Memory B cell (primary cell): ENCODE measurements at regions not wholly inside any gene's neighbourhood (a gene's known extent, or its start where the extent isn't known, plus 50 kb on each side); places are given as distances from the start of the nearest gene placed in this dataset.

Experiments used
- ATAC-seq: fragments of 150-1000 bp; cut with Tn5 transposase; 2 replicates; pipeline ENCODE4 v1.10.0; 2021; ENCODE audit warnings: low read depth, mild to moderate bottlenecking, moderate library complexity
- DNase-seq, 2 donors: peaks; one replicate each; pipeline ENCODE4 v3.0.0; 2022; ENCODE audit warnings: low spot score in 2 of 2
- H3K27ac Mint-ChIP-seq: one replicate; pipeline ENCODE4 v1.8.0; 2022; ENCODE audit warnings: mild to moderate bottlenecking, moderate library complexity, mixed read lengths
- H3K27me3 Mint-ChIP-seq: one replicate; pipeline ENCODE4 v1.8.0; 2022; ENCODE audit warnings: mixed read lengths
- H3K36me3 Mint-ChIP-seq: one replicate; pipeline ENCODE4 v1.8.0; 2022; ENCODE audit warnings: mild to moderate bottlenecking, mixed read lengths
- H3K4me1 Mint-ChIP-seq: one replicate; pipeline ENCODE4 v1.8.0; 2022; ENCODE audit warnings: mixed read lengths
- H3K4me3 Mint-ChIP-seq: one replicate; pipeline ENCODE4 v1.8.0; 2022; ENCODE audit warnings: mild to moderate bottlenecking, moderate library complexity, mixed read lengths
- H3K9me3 Mint-ChIP-seq: one replicate; pipeline ENCODE4 v1.8.0; 2022; ENCODE audit warnings: mixed read lengths

- H3K9me3 Mint-ChIP-seq = peaks cover 3% of the 10 kb centered on the region
- peaks cover 2% of the 10 kb centered on the region for H3K27me3 Mint-ChIP-seq
- ATAC-seq = no peak
- H3K27ac Mint-ChIP-seq = no peak overlapping the region
- no peak for DNase-seq
- H3K4me1 Mint-ChIP-seq = no peaks in the 10 kb centered on the region
- no peak overlapping the region for H3K4me3 Mint-ChIP-seq
- no peaks in the 10 kb centered on the region for H3K36me3 Mint-ChIP-seq
Measured at GRCh38 chr7:82567841-82568240, 124.3 kb upstream of the CACNA2D1 start.

GRCh38 chr7:82567356-82567755 is 123.8 kb upstream of the CACNA2D1 start:
- no peak overlapping the region for H3K27ac Mint-ChIP-seq
- H3K4me3 Mint-ChIP-seq = no peak overlapping the region
- DNase-seq (no peak), ATAC-seq (no peak)
- H3K36me3 Mint-ChIP-seq = no peaks in the 10 kb centered on the region
- H3K27me3 Mint-ChIP-seq = peaks cover 2% of the 10 kb centered on the region
- no peaks in the 10 kb centered on the region for H3K4me1 Mint-ChIP-seq
- H3K9me3 Mint-ChIP-seq = peaks cover 3% of the 10 kb centered on the region

- ATAC-seq = no peak
Measured at GRCh38 chr7:82566752-82567151, 123.2 kb upstream of the CACNA2D1 start.

GRCh38 chr7:82562716-82563404 is 119.3 kb upstream of the CACNA2D1 start:
- DNase-seq (no peak), ATAC-seq (no peak)
- Mint-ChIP-seq H3K36me3 (no peaks in the 10 kb centered on the region), H3K27me3 (no peaks in the 10 kb centered on the region), H3K4me1 (no peaks in the 10 kb centered on the region), H3K4me3 (no peak overlapping the region), H3K27ac (no peak overlapping the region), H3K9me3 (no peaks in the 10 kb centered on the region)

More at GRCh38 chr7:82566752-82567151, 123.2 kb upstream of the CACNA2D1 start:
- no peaks in the 10 kb centered on the region for H3K4me1 Mint-ChIP-seq
- H3K27me3 Mint-ChIP-seq = peaks cover 2% of the 10 kb centered on the region
- H3K9me3 Mint-ChIP-seq = peaks cover 3% of the 10 kb centered on the region
- no peak for DNase-seq
- H3K4me3 Mint-ChIP-seq = no peak overlapping the region
- H3K27ac Mint-ChIP-seq = no peak overlapping the region
- H3K36me3 Mint-ChIP-seq = no peaks in the 10 kb centered on the region

- H3K27me3 Mint-ChIP-seq = no peaks in the 10 kb centered on the region
- no peaks in the 10 kb centered on the region for H3K36me3 Mint-ChIP-seq
- no peak overlapping the region for H3K4me3 Mint-ChIP-seq
- H3K9me3 Mint-ChIP-seq = peaks cover 3% of the 10 kb centered on the region
- H3K27ac Mint-ChIP-seq = no peak overlapping the region
- DNase-seq (no peak), ATAC-seq (no peak)
- H3K4me1 Mint-ChIP-seq = no peaks in the 10 kb centered on the region
Measured at GRCh38 chr7:82559193-82559805, 115.7 kb upstream of the CACNA2D1 start.

- H3K4me1 Mint-ChIP-seq = no peaks in the 10 kb centered on the region
- H3K27me3 Mint-ChIP-seq = no peaks in the 10 kb centered on the region
Measured at GRCh38 chr7:82549616-82550285, 106.2 kb upstream of the CACNA2D1 start.

GRCh38 chr7:82548141-82548688 is 104.6 kb upstream of the CACNA2D1 start:
- Mint-ChIP-seq H3K4me3 (no peak overlapping the region), H3K4me1 (no peaks in the 10 kb centered on the region), H3K36me3 (no peaks in the 10 kb centered on the region), H3K27me3 (no peaks in the 10 kb centered on the region), H3K27ac (no peak overlapping the region), H3K9me3 (peaks cover 1% of the 10 kb centered on the region)
- DNase-seq (no peak), ATAC-seq (no peak)

More at GRCh38 chr7:82549616-82550285, 106.2 kb upstream of the CACNA2D1 start:
- DNase-seq = no peak
- no peak for ATAC-seq
- Mint-ChIP-seq H3K9me3 (peaks cover 1% of the 10 kb centered on the region), H3K36me3 (no peaks in the 10 kb centered on the region), H3K4me3 (no peak overlapping the region), H3K27ac (no peak overlapping the region)

- Mint-ChIP-seq H3K4me3 (no peak overlapping the region), H3K27ac (no peak overlapping the region), H3K4me1 (no peaks in the 10 kb centered on the region), H3K36me3 (no peaks in the 10 kb centered on the region), H3K9me3 (no peaks in the 10 kb centered on the region), H3K27me3 (no peaks in the 10 kb centered on the region)
- DNase-seq (no peak), ATAC-seq (no peak)
Measured at GRCh38 chr7:82542665-82543064, 99.1 kb upstream of the CACNA2D1 start.

GRCh38 chr7:82539969-82540368 is 96.4 kb upstream of the CACNA2D1 start:
- H3K4me3 Mint-ChIP-seq = no peak overlapping the region
- H3K36me3 Mint-ChIP-seq = no peaks in the 10 kb centered on the region
- H3K4me1 Mint-ChIP-seq = no peaks in the 10 kb centered on the region
- H3K27ac Mint-ChIP-seq = no peak overlapping the region
- H3K9me3 Mint-ChIP-seq = peaks cover 2% of the 10 kb centered on the region
- H3K27me3 Mint-ChIP-seq = no peaks in the 10 kb centered on the region
- DNase-seq (no peak), ATAC-seq (no peak)

- H3K27me3 Mint-ChIP-seq = no peaks in the 10 kb centered on the region
- no peak for DNase-seq
Measured at GRCh38 chr7:82534684-82535083, 91.1 kb upstream of the CACNA2D1 start.

GRCh38 chr7:82530361-82530760 is 86.8 kb upstream of the CACNA2D1 start:
- H3K4me3 Mint-ChIP-seq = no peak overlapping the region
- H3K27ac Mint-ChIP-seq = no peak overlapping the region
- no peaks in the 10 kb centered on the region for H3K36me3 Mint-ChIP-seq
- no peaks in the 10 kb centered on the region for H3K27me3 Mint-ChIP-seq
- no peak for ATAC-seq
- DNase-seq = no peak
- no peaks in the 10 kb centered on the region for H3K4me1 Mint-ChIP-seq
- peaks cover 12% of the 10 kb centered on the region for H3K9me3 Mint-ChIP-seq

More at GRCh38 chr7:82534684-82535083, 91.1 kb upstream of the CACNA2D1 start:
- peaks cover 11% of the 10 kb centered on the region for H3K9me3 Mint-ChIP-seq
- H3K27ac Mint-ChIP-seq = no peak overlapping the region
- no peaks in the 10 kb centered on the region for H3K4me1 Mint-ChIP-seq
- H3K4me3 Mint-ChIP-seq = no peak overlapping the region
- no peak for ATAC-seq
- H3K36me3 Mint-ChIP-seq = no peaks in the 10 kb centered on the region

GRCh38 chr7:82528577-82529310 is 85.2 kb upstream of the CACNA2D1 start:
- Mint-ChIP-seq H3K27me3 (no peaks in the 10 kb centered on the region), H3K36me3 (no peaks in the 10 kb centered on the region), H3K4me3 (no peak overlapping the region), H3K9me3 (peaks cover 12% of the 10 kb centered on the region), H3K4me1 (no peaks in the 10 kb centered on the region), H3K27ac (no peak overlapping the region)
- DNase-seq (no peak), ATAC-seq (no peak)

- Mint-ChIP-seq H3K27ac (no peak overlapping the region), H3K4me3 (no peak overlapping the region), H3K27me3 (no peaks in the 10 kb centered on the region), H3K36me3 (no peaks in the 10 kb centered on the region), H3K9me3 (peaks cover 14% of the 10 kb centered on the region), H3K4me1 (no peaks in the 10 kb centered on the region)
- ATAC-seq = no peak
- DNase-seq = no peak
Measured at GRCh38 chr7:82527851-82528250, 84.3 kb upstream of the CACNA2D1 start.
